ENCODE measurements at regions not wholly inside any gene's neighbourhood (a gene's known extent, or its start where the extent isn't known, plus 50 kb on each side); places are given as distances from the start of the nearest gene placed in this dataset.

DNA sequence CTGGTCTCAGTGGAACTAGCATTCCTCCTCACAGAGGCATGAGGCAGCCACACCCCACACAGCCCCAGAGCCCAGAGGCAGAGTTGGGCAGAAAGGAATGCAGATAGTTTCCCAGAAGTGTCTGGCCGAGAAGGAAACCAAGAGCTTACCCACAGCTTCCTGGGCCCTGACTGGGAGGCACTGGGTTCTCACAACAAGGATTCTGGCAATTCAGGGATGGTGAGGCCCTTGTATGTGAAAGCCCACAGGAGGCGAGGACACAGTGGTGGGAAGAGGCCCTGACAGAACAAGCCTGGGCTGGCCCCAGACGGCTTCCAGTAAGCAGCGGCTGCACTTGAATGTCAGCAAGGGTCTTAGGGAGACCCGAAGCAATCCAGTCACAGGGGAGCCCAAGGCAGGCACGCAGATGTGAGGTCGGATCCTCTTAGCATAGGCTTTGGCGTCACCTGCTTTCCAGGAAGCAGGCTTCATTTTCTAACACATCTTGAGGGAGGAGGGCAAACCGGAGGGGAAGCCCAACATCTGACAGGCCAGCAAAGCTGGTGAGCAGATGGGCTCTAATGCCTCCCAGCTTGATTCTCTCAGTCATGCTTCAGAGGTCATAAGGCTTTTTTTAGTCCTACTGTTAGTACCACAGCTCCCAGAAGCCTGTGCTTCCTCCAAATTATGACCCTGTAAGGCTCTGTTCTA lies 78.3 kb upstream of the AKIP1 start:
- TF ChIP-seq, protein P1, sequence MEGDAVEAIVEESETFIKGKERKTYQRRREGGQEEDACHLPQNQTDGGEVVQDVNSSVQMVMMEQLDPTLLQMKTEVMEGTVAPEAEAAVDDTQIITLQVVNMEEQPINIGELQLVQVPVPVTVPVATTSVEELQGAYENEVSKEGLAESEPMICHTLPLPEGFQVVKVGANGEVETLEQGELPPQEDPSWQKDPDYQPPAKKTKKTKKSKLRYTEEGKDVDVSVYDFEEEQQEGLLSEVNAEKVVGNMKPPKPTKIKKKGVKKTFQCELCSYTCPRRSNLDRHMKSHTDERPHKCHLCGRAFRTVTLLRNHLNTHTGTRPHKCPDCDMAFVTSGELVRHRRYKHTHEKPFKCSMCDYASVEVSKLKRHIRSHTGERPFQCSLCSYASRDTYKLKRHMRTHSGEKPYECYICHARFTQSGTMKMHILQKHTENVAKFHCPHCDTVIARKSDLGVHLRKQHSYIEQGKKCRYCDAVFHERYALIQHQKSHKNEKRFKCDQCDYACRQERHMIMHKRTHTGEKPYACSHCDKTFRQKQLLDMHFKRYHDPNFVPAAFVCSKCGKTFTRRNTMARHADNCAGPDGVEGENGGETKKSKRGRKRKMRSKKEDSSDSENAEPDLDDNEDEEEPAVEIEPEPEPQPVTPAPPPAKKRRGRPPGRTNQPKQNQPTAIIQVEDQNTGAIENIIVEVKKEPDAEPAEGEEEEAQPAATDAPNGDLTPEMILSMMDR (IDR thresholded peaks at IDR 0.05) = no peak
- no peak for TF ChIP-seq POLR2A (IDR thresholded peaks at IDR 0.05)

All from sigmoid colon (tissue), 3 donors.